Mesendoderm (in vitro differentiated cells): ENCODE measurements at regions not wholly inside any gene's neighbourhood (a gene's known extent, or its start where the extent isn't known, plus 50 kb on each side); places are given as distances from the start of the nearest gene placed in this dataset.
A peak's percentile ranks its signal among the peaks of the same experiment; 100 is the strongest.

Experiments used
- DNase-seq: peaks from one replicate; pipeline ENCODE4 v3.0.0; 2013
- H2AK5ac ChIP-seq: 2 replicates; pipeline ENCODE4 v1.6.1; 2013; ENCODE audit warnings: low read length, inconsistent platforms
- H2BK120ac ChIP-seq: 2 replicates; pipeline ENCODE4 v1.6.1; 2013; ENCODE audit warnings: low read depth, mild to moderate bottlenecking, low read length, moderate library complexity, mixed read lengths
- H2BK15ac ChIP-seq: replicated peaks from 2 replicates; pipeline ENCODE4 v1.6.1; 2013; ENCODE audit warnings: low read depth, mild to moderate bottlenecking, moderate library complexity
- H2BK5ac ChIP-seq: 2 replicates; pipeline ENCODE4 v1.6.1; 2013; ENCODE audit warnings: low read length, inconsistent platforms
- H3K18ac ChIP-seq: 2 replicates; pipeline ENCODE4 v1.6.1; 2013; ENCODE audit warnings: mild to moderate bottlenecking, low read length, mixed read lengths
- H3K23ac ChIP-seq: one replicate; pipeline ENCODE4 v1.6.1; 2013; ENCODE audit warnings: low read length
- H3K27ac ChIP-seq: 2 replicates; pipeline ENCODE4 v1.5.1; 2013; ENCODE audit warnings: low read depth, mild to moderate bottlenecking, inconsistent platforms, low read length, moderate library complexity
- H3K27me3 ChIP-seq: 2 replicates; pipeline ENCODE4 v1.6.1; 2013; ENCODE audit warnings: low read length, control low read depth, mild to moderate bottlenecking, inconsistent platforms; ENCODE audit not compliant: insufficient read depth, poor library complexity
- H3K36me3 ChIP-seq: 2 replicates; pipeline ENCODE4 v1.6.1; 2013; ENCODE audit warnings: low read length, inconsistent platforms; ENCODE audit not compliant: control insufficient read depth, insufficient read depth
- H3K4ac ChIP-seq: one replicate; pipeline ENCODE4 v1.6.1; 2013; ENCODE audit warnings: low read depth, mild to moderate bottlenecking, low read length, moderate library complexity
- H3K4me1 ChIP-seq: 2 replicates; pipeline ENCODE4 v1.6.1; 2013; ENCODE audit warnings: low read depth, low read length, inconsistent platforms; ENCODE audit not compliant: control insufficient read depth
- H3K4me2 ChIP-seq: 2 replicates; pipeline ENCODE4 v1.6.1; 2013; ENCODE audit warnings: low read length
- H3K4me3 ChIP-seq: 2 replicates; pipeline ENCODE4 v1.5.1; 2013; ENCODE audit warnings: mild to moderate bottlenecking, low read length
- H3K56ac ChIP-seq: one replicate; pipeline ENCODE4 v1.6.1; 2013; ENCODE audit warnings: low read length
- H3K79me1 ChIP-seq: 2 replicates; pipeline ENCODE4 v1.6.1; 2013; ENCODE audit warnings: low read length, inconsistent platforms
- H3K79me2 ChIP-seq: 2 replicates; pipeline ENCODE4 v1.6.1; 2013; ENCODE audit warnings: mild to moderate bottlenecking, low read length; ENCODE audit not compliant: control insufficient read depth, insufficient read depth
- H3K9ac ChIP-seq: 2 replicates; pipeline ENCODE4 v1.6.1; 2013; ENCODE audit warnings: low read length, inconsistent platforms
- H4K5ac ChIP-seq: one replicate; pipeline ENCODE4 v1.6.1; 2013; ENCODE audit warnings: low read length
- H4K8ac ChIP-seq: one replicate; pipeline ENCODE4 v1.6.1; 2013; ENCODE audit warnings: low read depth, mild to moderate bottlenecking, control low read depth, low read length, moderate library complexity
- WGBS: extraction: QIAGEN DNeasy Blood & Tissue Kit; methylation state at CpG from one replicate; pipeline ENCODE4 v1.1.7; 2013; ENCODE audit warnings: low lambda C conversion rate, missing lambda C conversion rate; ENCODE audit not compliant: insufficient coverage; ENCODE audit errors: extremely low coverage; 5-methylcytosine and 5-hydroxymethylcytosine counted together

DNA sequence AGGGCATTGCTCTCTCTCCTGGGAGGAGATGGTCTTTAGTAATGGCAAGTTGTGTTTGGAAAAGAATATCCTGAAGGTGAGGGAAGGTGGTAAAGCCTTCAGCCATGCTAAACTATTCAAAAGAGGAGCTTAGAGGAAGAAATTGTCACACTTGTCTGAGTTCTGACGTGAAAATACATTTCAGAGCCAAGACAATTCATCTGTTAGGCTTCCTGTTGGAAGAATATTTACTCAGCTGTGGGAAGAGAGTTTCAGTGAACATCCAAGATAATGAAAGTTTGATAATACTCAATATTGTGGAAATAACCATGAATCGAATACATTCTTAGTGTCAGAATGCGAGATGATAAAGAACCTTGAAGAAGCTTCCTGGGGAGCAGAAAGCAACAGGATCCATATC is 143.3 kb downstream of the GPAT3 start:
- H3K4me1 ChIP-seq, result no peaks in the 10 kb centered on the region
- no peak overlapping the region for H3K56ac ChIP-seq
- H3K4ac ChIP-seq, result no peak overlapping the region
- no peaks in the 10 kb centered on the region for H3K36me3 ChIP-seq
- H2AK5ac ChIP-seq, result no peak overlapping the region
- no peaks in the 10 kb centered on the region for H3K79me2 ChIP-seq
- no peak overlapping the region for H2BK120ac ChIP-seq
- no peak overlapping the region for H4K8ac ChIP-seq
- DNase-seq, result no peak
- no peak overlapping the region for H2BK5ac ChIP-seq
- H3K18ac ChIP-seq, result no peak overlapping the region
- H3K4me3 ChIP-seq, result no peak overlapping the region
- no peaks in the 10 kb centered on the region for H3K27me3 ChIP-seq
- H3K27ac ChIP-seq, result no peak overlapping the region
- H3K9ac ChIP-seq, result no peak overlapping the region
- H2BK15ac ChIP-seq, result no peak overlapping the region
- no peak overlapping the region for H3K4me2 ChIP-seq
- no CpG with 5 or more reads among the region's 3 CpGs for WGBS
- no peak overlapping the region for H4K5ac ChIP-seq
- H3K23ac ChIP-seq, result no peak overlapping the region
- no peaks in the 10 kb centered on the region for H3K79me1 ChIP-seq

DNA sequence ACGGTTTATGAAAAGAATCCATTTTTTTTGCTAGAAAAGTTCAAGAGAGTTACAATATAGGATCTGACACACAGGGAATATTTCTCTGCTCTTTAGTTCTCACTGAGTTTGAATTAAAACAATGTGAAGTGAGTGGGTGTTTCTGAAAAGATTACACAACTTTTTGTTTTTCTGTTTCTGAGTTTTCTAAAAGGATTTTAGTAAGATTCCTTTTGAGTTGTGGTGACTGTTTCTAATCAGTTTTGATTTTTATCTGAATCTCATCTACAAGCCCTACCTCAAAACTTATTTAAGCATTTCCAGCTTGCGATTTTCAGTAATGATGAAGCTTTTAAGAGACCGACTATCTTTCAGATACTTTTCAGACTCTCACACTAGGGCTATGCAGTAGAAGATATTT is 141.7 kb downstream of the GPAT3 start:
- no peak overlapping the region for H2BK15ac ChIP-seq
- DNase-seq, result no peak
- H2AK5ac ChIP-seq, result no peak overlapping the region
- H4K5ac ChIP-seq, result no peak overlapping the region
- no peak overlapping the region for H2BK120ac ChIP-seq
- H3K23ac ChIP-seq, result no peak overlapping the region
- H3K27ac ChIP-seq, result no peak overlapping the region
- H3K18ac ChIP-seq, result no peak overlapping the region
- H3K4me1 ChIP-seq, result no peaks in the 10 kb centered on the region
- no peaks in the 10 kb centered on the region for H3K36me3 ChIP-seq
- WGBS, result no CpG with 5 or more reads among the region's 3 CpGs
- H3K79me1 ChIP-seq, result no peaks in the 10 kb centered on the region
- no peak overlapping the region for H3K56ac ChIP-seq
- no peak overlapping the region for H3K4me2 ChIP-seq
- no peak overlapping the region for H3K9ac ChIP-seq
- no peak overlapping the region for H2BK5ac ChIP-seq
- no peaks in the 10 kb centered on the region for H3K27me3 ChIP-seq
- H3K79me2 ChIP-seq, result no peaks in the 10 kb centered on the region
- no peak overlapping the region for H3K4ac ChIP-seq
- no peak overlapping the region for H3K4me3 ChIP-seq
- no peak overlapping the region for H4K8ac ChIP-seq

DNA sequence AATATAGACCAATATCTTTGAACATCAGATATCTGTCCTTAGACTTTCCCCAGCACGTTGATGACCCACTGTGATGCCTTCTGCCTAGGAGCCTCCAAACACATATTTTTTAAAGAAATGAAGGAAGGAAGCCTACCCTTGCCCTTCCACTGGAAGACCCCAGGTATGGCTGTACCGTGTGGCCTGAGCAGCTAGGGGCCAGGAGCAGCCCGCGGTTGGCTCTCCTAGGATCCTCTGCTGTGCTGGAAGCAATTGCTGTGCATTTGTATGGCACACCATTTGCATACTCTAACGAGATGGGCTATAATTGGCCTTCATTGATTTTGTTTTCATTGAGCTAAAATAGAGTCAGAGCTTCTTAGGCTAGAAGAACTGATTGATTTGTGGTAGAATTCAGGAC is 128.8 kb downstream of the GPAT3 start:
- Histone ChIP-seq H2BK5ac (no peak overlapping the region), H2BK15ac (no peak overlapping the region), H3K9ac (no peak overlapping the region), H3K27me3 (no peaks in the 10 kb centered on the region), H3K79me2 (no peaks in the 10 kb centered on the region), H3K56ac (no peak overlapping the region), H3K27ac (no peak overlapping the region), H3K18ac (no peak overlapping the region), H4K5ac (no peak overlapping the region), H3K4me3 (no peak overlapping the region), H3K23ac (no peak overlapping the region), H3K4ac (no peak overlapping the region), H4K8ac (no peak overlapping the region), H2AK5ac (no peak overlapping the region), H3K4me1 (no peaks in the 10 kb centered on the region), H3K4me2 (no peak overlapping the region), H2BK120ac (no peak overlapping the region), H3K79me1 (no peaks in the 10 kb centered on the region), H3K36me3 (no peaks in the 10 kb centered on the region)
- DNase-seq, result no peak
- WGBS, result no CpG with 5 or more reads among the region's 5 CpGs

DNA sequence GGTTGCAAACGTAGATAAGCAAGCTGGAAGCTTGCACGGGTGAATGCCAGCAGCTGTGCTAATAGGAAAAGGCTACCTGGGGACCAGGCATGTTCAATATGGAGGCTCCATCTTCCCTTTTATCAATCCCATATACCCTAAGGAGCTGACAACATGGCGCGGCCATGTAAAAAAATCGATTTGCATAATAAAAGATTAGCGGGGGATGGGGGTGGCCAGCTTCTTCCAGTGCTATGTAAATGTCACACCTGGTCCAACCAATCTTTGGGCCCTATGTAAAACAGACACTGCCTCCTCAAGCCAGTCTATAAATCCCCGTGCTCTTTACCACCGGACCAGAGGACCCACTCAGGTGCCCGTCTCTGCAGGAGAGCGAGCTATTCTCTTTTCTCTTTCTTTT is 128.2 kb downstream of the GPAT3 start:
- Histone ChIP-seq H3K27me3 (no peaks in the 10 kb centered on the region), H3K4me3 (no peak overlapping the region), H2AK5ac (no peak overlapping the region), H4K5ac (no peak overlapping the region), H2BK15ac (no peak overlapping the region), H3K4ac (no peak overlapping the region), H3K4me1 (no peaks in the 10 kb centered on the region), H3K56ac (no peak overlapping the region), H3K9ac (no peak overlapping the region), H2BK120ac (no peak overlapping the region), H3K79me2 (no peaks in the 10 kb centered on the region), H2BK5ac (no peak overlapping the region), H3K23ac (no peak overlapping the region), H4K8ac (no peak overlapping the region), H3K4me2 (no peak overlapping the region), H3K18ac (no peak overlapping the region), H3K36me3 (no peaks in the 10 kb centered on the region), H3K79me1 (no peaks in the 10 kb centered on the region), H3K27ac (no peak overlapping the region)
- DNase-seq, result no peak
- WGBS, result no CpG with 5 or more reads among the region's 10 CpGs

DNA sequence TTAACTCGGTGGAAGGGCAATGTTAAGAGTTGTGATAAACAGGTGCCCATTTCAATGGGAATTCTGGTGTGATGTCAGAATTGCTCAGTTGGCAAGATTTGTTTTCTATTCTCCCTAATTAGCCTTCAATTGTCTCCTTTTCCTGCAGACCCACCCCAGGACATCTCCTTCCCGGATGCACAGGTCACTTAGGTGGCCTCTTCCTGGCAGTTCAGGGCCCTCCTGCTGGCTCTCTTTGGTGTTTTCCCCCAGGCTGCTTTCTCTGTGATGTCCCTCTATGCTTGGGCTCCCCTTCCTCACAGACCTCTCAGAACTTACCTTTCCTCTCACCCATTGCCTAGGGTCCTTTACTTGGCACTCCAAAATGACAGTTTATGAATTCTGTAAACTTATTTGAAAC is 126.3 kb downstream of the GPAT3 start:
- no peaks in the 10 kb centered on the region for H3K27me3 ChIP-seq
- H3K4me3 ChIP-seq, result no peak overlapping the region

DNA sequence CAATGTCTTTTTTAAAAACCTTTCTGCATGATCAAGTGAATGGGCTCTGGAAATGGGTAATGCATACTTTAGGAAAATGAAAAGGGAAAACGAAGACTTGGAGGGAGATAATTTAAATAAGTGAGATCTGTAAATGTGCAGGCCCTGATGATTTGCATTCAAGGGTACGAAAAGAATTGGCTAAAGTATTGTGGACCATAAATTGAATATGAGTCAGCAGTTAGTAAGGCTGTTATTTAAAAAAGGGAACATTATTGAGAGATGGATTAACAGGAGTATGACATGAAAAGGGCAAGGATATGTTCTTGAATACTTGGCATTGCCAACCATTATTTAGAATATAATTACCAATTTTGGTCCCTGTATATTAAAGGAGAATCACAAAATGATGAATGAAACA is 125.5 kb downstream of the GPAT3 start:
- no peaks in the 10 kb centered on the region for H3K36me3 ChIP-seq
- H3K9ac ChIP-seq, result no peak overlapping the region
- no peak overlapping the region for H2BK5ac ChIP-seq
- no peak for DNase-seq
- no peaks in the 10 kb centered on the region for H3K4me1 ChIP-seq
- H2BK120ac ChIP-seq, result no peak overlapping the region
- no peak overlapping the region for H3K4me2 ChIP-seq
- H3K18ac ChIP-seq, result no peak overlapping the region
- no peak overlapping the region for H3K4ac ChIP-seq
- no peak overlapping the region for H4K5ac ChIP-seq
- no peak overlapping the region for H3K27ac ChIP-seq
- no peak overlapping the region for H2BK15ac ChIP-seq
- H3K23ac ChIP-seq, result no peak overlapping the region
- H4K8ac ChIP-seq, result no peak overlapping the region
- no peak overlapping the region for H3K56ac ChIP-seq
- no peaks in the 10 kb centered on the region for H3K27me3 ChIP-seq
- H3K4me3 ChIP-seq, result no peak overlapping the region
- no peaks in the 10 kb centered on the region for H3K79me2 ChIP-seq
- no peaks in the 10 kb centered on the region for H3K79me1 ChIP-seq
- H2AK5ac ChIP-seq, result no peak overlapping the region
- WGBS, result no CpG with 5 or more reads among the region's 2 CpGs

More for the DNA sequence above, 126.3 kb downstream of the GPAT3 start:
- H2AK5ac ChIP-seq, result no peak overlapping the region
- H3K18ac ChIP-seq, result peak overlapping the region; percentile 0
- H3K79me2 ChIP-seq, result no peaks in the 10 kb centered on the region
- H2BK120ac ChIP-seq, result no peak overlapping the region
- H3K79me1 ChIP-seq, result no peaks in the 10 kb centered on the region
- H3K4me1 ChIP-seq, result no peaks in the 10 kb centered on the region
- no peak overlapping the region for H2BK15ac ChIP-seq
- H2BK5ac ChIP-seq, result no peak overlapping the region
- no peak overlapping the region for H3K23ac ChIP-seq
- no peak overlapping the region for H3K27ac ChIP-seq
- no peak overlapping the region for H3K9ac ChIP-seq
- no peaks in the 10 kb centered on the region for H3K36me3 ChIP-seq
- WGBS, result no CpG with 5 or more reads among the region's 2 CpGs
- H3K56ac ChIP-seq, result no peak overlapping the region
- no peak overlapping the region for H3K4ac ChIP-seq
- DNase-seq, result no peak
- no peak overlapping the region for H3K4me2 ChIP-seq
- H4K8ac ChIP-seq, result no peak overlapping the region
- H4K5ac ChIP-seq, result no peak overlapping the region
